ENCODE measurements at regions not wholly inside any gene's neighbourhood (a gene's known extent, or its start where the extent isn't known, plus 50 kb on each side); places are given as distances from the start of the nearest gene placed in this dataset.

DNA sequence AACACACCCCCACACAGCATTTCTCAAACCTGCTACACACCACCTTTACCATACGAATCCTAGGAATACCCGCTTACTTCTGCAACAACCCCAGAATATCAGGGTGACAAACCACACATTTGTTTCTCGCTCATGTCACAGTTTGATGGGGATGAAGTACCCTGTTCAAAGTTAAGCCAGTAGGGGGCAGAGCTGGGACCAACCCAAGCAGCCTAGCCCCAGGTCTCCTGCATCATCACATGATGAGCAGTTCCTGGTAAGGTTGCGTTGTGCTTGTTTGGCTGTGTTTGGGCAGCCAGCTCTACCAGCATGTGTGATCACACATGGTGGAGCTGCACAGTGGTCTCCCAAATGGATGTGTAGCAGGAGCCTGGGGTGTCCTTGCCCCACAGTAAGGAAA lies 103.6 kb upstream of the C16orf82 start:
- H3K27me3 ChIP-seq (ENCODE audit: insufficient read depth, poor library complexity, severe bottlenecking) = no peaks in the 10 kb centered on the region
- H3K9me3 ChIP-seq (ENCODE audit: severe bottlenecking) = no peaks in the 10 kb centered on the region
- H3K4me3 ChIP-seq (ENCODE audit: severe bottlenecking) = no peak overlapping the region
- DNase-seq (ENCODE audit: low spot score) = no peak
- TF ChIP-seq, protein P1, sequence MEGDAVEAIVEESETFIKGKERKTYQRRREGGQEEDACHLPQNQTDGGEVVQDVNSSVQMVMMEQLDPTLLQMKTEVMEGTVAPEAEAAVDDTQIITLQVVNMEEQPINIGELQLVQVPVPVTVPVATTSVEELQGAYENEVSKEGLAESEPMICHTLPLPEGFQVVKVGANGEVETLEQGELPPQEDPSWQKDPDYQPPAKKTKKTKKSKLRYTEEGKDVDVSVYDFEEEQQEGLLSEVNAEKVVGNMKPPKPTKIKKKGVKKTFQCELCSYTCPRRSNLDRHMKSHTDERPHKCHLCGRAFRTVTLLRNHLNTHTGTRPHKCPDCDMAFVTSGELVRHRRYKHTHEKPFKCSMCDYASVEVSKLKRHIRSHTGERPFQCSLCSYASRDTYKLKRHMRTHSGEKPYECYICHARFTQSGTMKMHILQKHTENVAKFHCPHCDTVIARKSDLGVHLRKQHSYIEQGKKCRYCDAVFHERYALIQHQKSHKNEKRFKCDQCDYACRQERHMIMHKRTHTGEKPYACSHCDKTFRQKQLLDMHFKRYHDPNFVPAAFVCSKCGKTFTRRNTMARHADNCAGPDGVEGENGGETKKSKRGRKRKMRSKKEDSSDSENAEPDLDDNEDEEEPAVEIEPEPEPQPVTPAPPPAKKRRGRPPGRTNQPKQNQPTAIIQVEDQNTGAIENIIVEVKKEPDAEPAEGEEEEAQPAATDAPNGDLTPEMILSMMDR (IDR thresholded peaks at IDR 0.05; ENCODE audit: poor library complexity, severe bottlenecking) = no peak
- no peaks in the 10 kb centered on the region for H3K4me1 ChIP-seq (ENCODE audit: insufficient read depth, poor library complexity, severe bottlenecking)
- H3K36me3 ChIP-seq (ENCODE audit: low read depth) = no peaks in the 10 kb centered on the region
- no peak for ATAC-seq (ENCODE audit: low read depth)
- H3K27ac ChIP-seq (ENCODE audit: poor library complexity, severe bottlenecking) = no peak overlapping the region

DNA sequence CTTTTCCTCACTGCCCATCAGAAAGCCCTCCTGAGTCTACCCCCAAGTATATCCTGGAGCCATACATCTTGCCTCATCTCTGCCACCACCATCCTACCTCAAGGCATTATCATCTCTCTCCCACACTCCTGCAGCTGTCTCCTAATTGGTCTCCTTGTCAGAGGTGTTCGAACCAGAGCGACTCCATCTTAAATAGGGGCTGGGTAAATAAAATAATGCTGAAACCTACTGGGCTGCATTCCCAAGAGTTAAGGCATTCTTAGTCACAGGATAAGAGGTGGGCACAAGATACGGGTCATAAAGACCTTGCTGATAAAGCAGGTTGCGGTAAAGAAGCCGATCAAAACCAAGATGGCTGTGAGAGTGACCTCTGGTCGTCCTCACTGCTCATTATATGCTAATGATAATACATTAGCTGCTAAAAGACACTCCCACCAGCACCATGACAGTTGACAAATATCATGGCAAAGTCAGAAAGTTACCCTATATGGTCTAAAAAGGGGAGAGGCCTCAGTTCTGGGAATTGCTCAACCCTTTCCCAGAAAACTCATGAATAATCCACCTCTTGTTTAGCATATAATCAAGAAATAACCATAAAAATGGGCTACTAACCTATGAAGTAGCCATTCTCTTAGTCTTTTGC lies 97.0 kb upstream of the C16orf82 start:
- Histone ChIP-seq H3K4me3 (ENCODE audit: severe bottlenecking) (no peak overlapping the region), H3K27me3 (ENCODE audit: insufficient read depth, poor library complexity, severe bottlenecking) (no peaks in the 10 kb centered on the region), H3K9me3 (ENCODE audit: severe bottlenecking) (no peaks in the 10 kb centered on the region), H3K27ac (ENCODE audit: poor library complexity, severe bottlenecking) (no peak overlapping the region), H3K36me3 (ENCODE audit: low read depth) (no peaks in the 10 kb centered on the region), H3K4me1 (ENCODE audit: insufficient read depth, poor library complexity, severe bottlenecking) (no peaks in the 10 kb centered on the region)
- ATAC-seq (ENCODE audit: low read depth) (no peak), DNase-seq (ENCODE audit: low spot score) (no peak)
- TF ChIP-seq, protein P1 (IDR thresholded peaks at IDR 0.05; ENCODE audit: poor library complexity, severe bottlenecking) = no peak

DNA sequence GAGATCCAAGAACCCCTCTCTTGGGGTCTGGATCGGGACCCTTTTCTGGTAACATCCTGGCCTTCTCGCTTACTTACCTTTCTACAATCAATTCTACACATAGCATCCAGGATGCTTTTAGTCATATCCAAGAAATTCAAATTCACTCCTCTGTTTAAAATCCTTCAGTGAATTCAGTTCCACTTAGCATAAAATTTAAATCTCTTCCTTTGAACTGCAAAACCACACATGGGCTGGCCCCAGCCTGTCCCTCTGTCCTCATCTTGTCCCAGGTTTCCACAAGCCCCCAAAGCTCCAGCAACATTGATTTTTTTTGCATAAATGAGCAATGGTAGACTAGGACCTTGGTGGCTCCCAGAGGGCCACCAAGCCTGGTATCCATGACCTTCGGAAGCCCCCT lies 96.4 kb upstream of the C16orf82 start:
- Histone ChIP-seq H3K9me3 (ENCODE audit: severe bottlenecking) (no peaks in the 10 kb centered on the region), H3K27me3 (ENCODE audit: insufficient read depth, poor library complexity, severe bottlenecking) (no peaks in the 10 kb centered on the region), H3K36me3 (ENCODE audit: low read depth) (no peaks in the 10 kb centered on the region), H3K4me3 (ENCODE audit: severe bottlenecking) (no peak overlapping the region), H3K4me1 (ENCODE audit: insufficient read depth, poor library complexity, severe bottlenecking) (no peaks in the 10 kb centered on the region), H3K27ac (ENCODE audit: poor library complexity, severe bottlenecking) (no peak overlapping the region)
- TF ChIP-seq, protein P1 (IDR thresholded peaks at IDR 0.05; ENCODE audit: poor library complexity, severe bottlenecking) = no peak
- no peak for ATAC-seq (ENCODE audit: low read depth)
- no peak for DNase-seq (ENCODE audit: low spot score)

DNA sequence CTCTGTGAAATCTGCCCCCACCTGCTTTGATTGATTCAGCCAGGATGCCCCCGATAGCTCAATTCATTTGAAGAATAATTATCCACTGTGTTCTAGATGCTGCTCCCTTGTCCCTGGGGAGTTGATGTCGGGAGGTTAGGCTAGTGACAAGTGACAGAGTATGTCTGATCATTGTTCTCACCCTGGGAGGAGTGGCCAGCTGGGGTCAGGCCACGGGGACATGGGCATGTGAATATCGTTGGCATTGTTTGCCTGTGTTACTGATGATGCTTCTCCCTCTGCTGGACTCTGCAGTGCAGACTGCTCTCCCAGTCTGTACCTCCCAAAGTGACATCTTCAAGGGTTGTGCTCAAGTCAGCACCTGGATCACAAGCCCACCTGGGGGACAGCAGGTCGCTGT lies 89.9 kb upstream of the C16orf82 start:
- no peak for ATAC-seq (ENCODE audit: low read depth)
- no peaks in the 10 kb centered on the region for H3K27me3 ChIP-seq (ENCODE audit: insufficient read depth, poor library complexity, severe bottlenecking)

More for the DNA sequence above, 89.9 kb upstream of the C16orf82 start:
- H3K9me3 ChIP-seq (ENCODE audit: severe bottlenecking) = no peaks in the 10 kb centered on the region
- H3K27ac ChIP-seq (ENCODE audit: poor library complexity, severe bottlenecking) = no peak overlapping the region
- H3K4me1 ChIP-seq (ENCODE audit: insufficient read depth, poor library complexity, severe bottlenecking) = no peaks in the 10 kb centered on the region
- no peaks in the 10 kb centered on the region for H3K36me3 ChIP-seq (ENCODE audit: low read depth)
- TF ChIP-seq, protein P1 (IDR thresholded peaks at IDR 0.05; ENCODE audit: poor library complexity, severe bottlenecking) = no peak
- DNase-seq (ENCODE audit: low spot score) = no peak
- H3K4me3 ChIP-seq (ENCODE audit: severe bottlenecking) = no peak overlapping the region

Data from RWPE2 (cell line).